ENCODE measurements at regions not wholly inside any gene's neighbourhood (a gene's known extent, or its start where the extent isn't known, plus 50 kb on each side); places are given as distances from the start of the nearest gene placed in this dataset.

- Histone ChIP-seq H3K9ac (ENCODE audit: low read depth, low read length) (no peak overlapping the region), H3K4me3 (ENCODE audit: low read length) (no peak overlapping the region), H3K36me3 (ENCODE audit: insufficient read depth, low read depth, low read length) (no peaks in the 10 kb centered on the region), H3K27ac (ENCODE audit: low read length) (no peak overlapping the region), H3K9me3 (ENCODE audit: insufficient read depth, low read depth, low read length) (no peaks in the 10 kb centered on the region), H3K27me3 (ENCODE audit: insufficient read depth, low read length) (no peaks in the 10 kb centered on the region), H3K4me1 (ENCODE audit: insufficient read depth, low read length) (no peaks in the 10 kb centered on the region)
Observed at GRCh38 chr18:11274144-11274794, 124.9 kb upstream of the PIEZO2 start.

GRCh38 chr18:11272516-11272915 lies 123.1 kb upstream of the PIEZO2 start:
- no peaks in the 10 kb centered on the region for H3K9me3 ChIP-seq (ENCODE audit: insufficient read depth, low read depth, low read length)
- no peak overlapping the region for H3K4me3 ChIP-seq (ENCODE audit: low read length)

GRCh38 chr18:11271954-11272353 lies 122.6 kb upstream of the PIEZO2 start:
- H3K4me3 ChIP-seq (ENCODE audit: low read length) = no peak overlapping the region
- no peaks in the 10 kb centered on the region for H3K27me3 ChIP-seq (ENCODE audit: insufficient read depth, low read length)
- H3K4me1 ChIP-seq (ENCODE audit: insufficient read depth, low read length) = no peaks in the 10 kb centered on the region
- H3K36me3 ChIP-seq (ENCODE audit: insufficient read depth, low read depth, low read length) = no peaks in the 10 kb centered on the region
- H3K9me3 ChIP-seq (ENCODE audit: insufficient read depth, low read depth, low read length) = no peaks in the 10 kb centered on the region
- H3K9ac ChIP-seq (ENCODE audit: low read depth, low read length) = no peak overlapping the region
- no peak overlapping the region for H3K27ac ChIP-seq (ENCODE audit: low read length)

More at GRCh38 chr18:11272516-11272915, 123.1 kb upstream of the PIEZO2 start:
- Histone ChIP-seq H3K27me3 (ENCODE audit: insufficient read depth, low read length) (no peaks in the 10 kb centered on the region), H3K27ac (ENCODE audit: low read length) (no peak overlapping the region), H3K4me1 (ENCODE audit: insufficient read depth, low read length) (no peaks in the 10 kb centered on the region), H3K36me3 (ENCODE audit: insufficient read depth, low read depth, low read length) (no peaks in the 10 kb centered on the region), H3K9ac (ENCODE audit: low read depth, low read length) (no peak overlapping the region)

- no peaks in the 10 kb centered on the region for H3K36me3 ChIP-seq (ENCODE audit: insufficient read depth, low read depth, low read length)
- peaks cover 3% of the 10 kb centered on the region; the same call in 1 of the 2 replicates for H3K9me3 ChIP-seq (ENCODE audit: insufficient read depth, low read depth, low read length)
- no peaks in the 10 kb centered on the region for H3K27me3 ChIP-seq (ENCODE audit: insufficient read depth, low read length)
- H3K4me3 ChIP-seq (ENCODE audit: low read length) = no peak overlapping the region
- H3K9ac ChIP-seq (ENCODE audit: low read depth, low read length) = no peak overlapping the region
- H3K27ac ChIP-seq (ENCODE audit: low read length) = no peak overlapping the region
- no peaks in the 10 kb centered on the region for H3K4me1 ChIP-seq (ENCODE audit: insufficient read depth, low read length)
Observed at GRCh38 chr18:11269257-11269656, 119.9 kb upstream of the PIEZO2 start.

- Histone ChIP-seq H3K27ac (ENCODE audit: low read length) (no peak overlapping the region), H3K9me3 (ENCODE audit: insufficient read depth, low read depth, low read length) (peaks cover 6% of the 10 kb centered on the region; the same call in 1 of the 2 replicates), H3K36me3 (ENCODE audit: insufficient read depth, low read depth, low read length) (no peaks in the 10 kb centered on the region), H3K4me3 (ENCODE audit: low read length) (no peak overlapping the region), H3K4me1 (ENCODE audit: insufficient read depth, low read length) (no peaks in the 10 kb centered on the region), H3K27me3 (ENCODE audit: insufficient read depth, low read length) (no peaks in the 10 kb centered on the region), H3K9ac (ENCODE audit: low read depth, low read length) (no peak overlapping the region)
Observed at GRCh38 chr18:11268741-11269233, 119.4 kb upstream of the PIEZO2 start.

- Histone ChIP-seq H3K9me3 (ENCODE audit: insufficient read depth, low read depth, low read length) (peaks cover 12% of the 10 kb centered on the region; the same call in 1 of the 2 replicates), H3K4me1 (ENCODE audit: insufficient read depth, low read length) (no peaks in the 10 kb centered on the region), H3K27ac (ENCODE audit: low read length) (no peak overlapping the region), H3K36me3 (ENCODE audit: insufficient read depth, low read depth, low read length) (no peaks in the 10 kb centered on the region), H3K9ac (ENCODE audit: low read depth, low read length) (no peak overlapping the region), H3K27me3 (ENCODE audit: insufficient read depth, low read length) (no peaks in the 10 kb centered on the region), H3K4me3 (ENCODE audit: low read length) (no peak overlapping the region)
Observed at GRCh38 chr18:11268153-11268552, 118.8 kb upstream of the PIEZO2 start.

GRCh38 chr18:11266781-11267480 lies 117.6 kb upstream of the PIEZO2 start:
- H3K27me3 ChIP-seq (ENCODE audit: insufficient read depth, low read length) = no peaks in the 10 kb centered on the region

GRCh38 chr18:11261486-11261885 lies 112.1 kb upstream of the PIEZO2 start:
- H3K27ac ChIP-seq (ENCODE audit: low read length) = no peak overlapping the region
- H3K9ac ChIP-seq (ENCODE audit: low read depth, low read length) = no peak overlapping the region
- no peak overlapping the region for H3K4me3 ChIP-seq (ENCODE audit: low read length)
- no peaks in the 10 kb centered on the region for H3K27me3 ChIP-seq (ENCODE audit: insufficient read depth, low read length)
- no peaks in the 10 kb centered on the region for H3K36me3 ChIP-seq (ENCODE audit: insufficient read depth, low read depth, low read length)
- peaks cover 12% of the 10 kb centered on the region; the same call in 1 of the 2 replicates for H3K9me3 ChIP-seq (ENCODE audit: insufficient read depth, low read depth, low read length)
- peaks cover 11% of the 10 kb centered on the region for H3K4me1 ChIP-seq (ENCODE audit: insufficient read depth, low read length)

More at GRCh38 chr18:11266781-11267480, 117.6 kb upstream of the PIEZO2 start:
- H3K4me3 ChIP-seq (ENCODE audit: low read length) = no peak overlapping the region
- no peaks in the 10 kb centered on the region for H3K4me1 ChIP-seq (ENCODE audit: insufficient read depth, low read length)
- H3K36me3 ChIP-seq (ENCODE audit: insufficient read depth, low read depth, low read length) = no peaks in the 10 kb centered on the region
- peaks cover 12% of the 10 kb centered on the region; the same call in 1 of the 2 replicates for H3K9me3 ChIP-seq (ENCODE audit: insufficient read depth, low read depth, low read length)
- no peak overlapping the region for H3K9ac ChIP-seq (ENCODE audit: low read depth, low read length)
- no peak overlapping the region for H3K27ac ChIP-seq (ENCODE audit: low read length)

GRCh38 chr18:11260961-11261461 lies 111.6 kb upstream of the PIEZO2 start:
- Histone ChIP-seq H3K9ac (ENCODE audit: low read depth, low read length) (0 out of 2 replicates have a peak overlapping the region, but pooled peaks have one; percentile 20), H3K4me1 (ENCODE audit: insufficient read depth, low read length) (peaks cover 11% of the 10 kb centered on the region), H3K36me3 (ENCODE audit: insufficient read depth, low read depth, low read length) (no peaks in the 10 kb centered on the region), H3K27ac (ENCODE audit: low read length) (no peak overlapping the region), H3K9me3 (ENCODE audit: insufficient read depth, low read depth, low read length) (peaks cover 12% of the 10 kb centered on the region; the same call in 1 of the 2 replicates), H3K4me3 (ENCODE audit: low read length) (peak overlapping the region; percentile 13; the same call in 1 of the 2 replicates), H3K27me3 (ENCODE audit: insufficient read depth, low read length) (no peaks in the 10 kb centered on the region)

GRCh38 chr18:11259469-11260150 lies 110.2 kb upstream of the PIEZO2 start:
- H3K27me3 ChIP-seq (ENCODE audit: insufficient read depth, low read length) = no peaks in the 10 kb centered on the region
- no peaks in the 10 kb centered on the region for H3K36me3 ChIP-seq (ENCODE audit: insufficient read depth, low read depth, low read length)
- H3K4me1 ChIP-seq (ENCODE audit: insufficient read depth, low read length) = peaks cover 11% of the 10 kb centered on the region
- H3K9me3 ChIP-seq (ENCODE audit: insufficient read depth, low read depth, low read length) = peaks cover 9% of the 10 kb centered on the region; the same call in 1 of the 2 replicates
- no peak overlapping the region for H3K4me3 ChIP-seq (ENCODE audit: low read length)
- no peak overlapping the region for H3K27ac ChIP-seq (ENCODE audit: low read length)
- H3K9ac ChIP-seq (ENCODE audit: low read depth, low read length) = no peak overlapping the region

GRCh38 chr18:11258039-11258610 lies 108.8 kb upstream of the PIEZO2 start:
- Histone ChIP-seq H3K4me1 (ENCODE audit: insufficient read depth, low read length) (peaks cover 11% of the 10 kb centered on the region), H3K9me3 (ENCODE audit: insufficient read depth, low read depth, low read length) (no peaks in the 10 kb centered on the region), H3K4me3 (ENCODE audit: low read length) (no peak overlapping the region), H3K27me3 (ENCODE audit: insufficient read depth, low read length) (no peaks in the 10 kb centered on the region), H3K9ac (ENCODE audit: low read depth, low read length) (no peak overlapping the region), H3K27ac (ENCODE audit: low read length) (no peak overlapping the region), H3K36me3 (ENCODE audit: insufficient read depth, low read depth, low read length) (no peaks in the 10 kb centered on the region)
